GM12892 (cell line): ENCODE measurements at regions not wholly inside any gene's neighbourhood (a gene's known extent, or its start where the extent isn't known, plus 50 kb on each side); places are given as distances from the start of the nearest gene placed in this dataset.

ENCODE experiments used
- DNase-seq: peaks from one replicate; pipeline ENCODE4 v3.0.0; 2011; ENCODE audit not compliant: insufficient read length
- FAIRE-seq: peaks from 2 replicates; lab custom pipeline; 2011; peaks lifted over from hg19 to GRCh38; lab: Jason Lieb, UNC
- POLR2A ChIP-seq: IDR thresholded peaks from 2 replicates; pipeline ENCODE4 v1.6.1; 2011; ENCODE audit warnings: low read depth, low read length, control low read depth
- POLR2AphosphoS5 ChIP-seq: IDR thresholded peaks from 2 replicates; pipeline ENCODE4 v1.6.1; 2011; ENCODE audit warnings: low read depth, low read length, control low read depth
- TAF1 ChIP-seq: IDR thresholded peaks from 2 replicates; pipeline ENCODE4 v1.6.1; 2011; ENCODE audit warnings: low read depth, mild to moderate bottlenecking, control low read depth, low read length, borderline replicate concordance

DNA sequence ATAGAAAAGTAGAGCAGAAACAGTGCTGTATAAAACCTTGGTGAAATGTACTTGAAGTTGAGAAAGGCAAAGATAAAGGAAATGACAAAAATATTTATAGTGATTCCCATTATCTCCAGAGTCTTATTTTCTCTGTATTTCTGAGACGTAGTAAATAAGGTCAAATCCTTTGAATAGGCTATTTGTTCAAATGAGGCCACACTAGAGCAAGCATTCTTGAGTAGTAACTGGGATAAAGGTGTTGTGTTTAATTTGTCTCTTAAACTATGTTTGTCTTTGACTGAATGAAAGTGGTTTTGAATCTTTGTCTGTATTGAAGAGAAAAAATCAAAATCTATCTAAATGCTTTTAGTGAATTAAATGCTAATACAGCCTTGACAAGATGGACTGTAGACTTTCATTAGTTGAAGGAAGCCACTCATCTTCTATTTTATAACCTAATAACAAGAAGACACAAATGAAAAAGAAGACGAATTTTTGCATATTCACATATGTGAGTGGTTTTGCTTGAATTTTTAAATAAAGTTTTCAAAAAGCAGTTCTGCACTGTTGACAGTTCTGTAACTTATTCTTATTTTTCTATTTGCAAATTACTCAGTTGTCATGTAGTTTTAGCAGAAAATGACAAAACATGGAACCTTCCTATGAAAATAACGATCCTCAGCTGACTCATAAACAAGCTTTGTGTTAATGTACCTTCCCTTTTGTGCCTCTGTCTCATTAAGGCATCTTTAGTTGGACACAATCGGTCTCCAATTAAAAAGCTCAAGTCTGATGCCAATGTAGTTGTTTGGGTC lies 94.8 kb upstream of the PCDH18 start:
- FAIRE-seq: no peak
- DNase-seq: no peak
- TF ChIP-seq POLR2AphosphoS5: no peak
- TF ChIP-seq POLR2A: no peak
- no peak for TF ChIP-seq TAF1

DNA sequence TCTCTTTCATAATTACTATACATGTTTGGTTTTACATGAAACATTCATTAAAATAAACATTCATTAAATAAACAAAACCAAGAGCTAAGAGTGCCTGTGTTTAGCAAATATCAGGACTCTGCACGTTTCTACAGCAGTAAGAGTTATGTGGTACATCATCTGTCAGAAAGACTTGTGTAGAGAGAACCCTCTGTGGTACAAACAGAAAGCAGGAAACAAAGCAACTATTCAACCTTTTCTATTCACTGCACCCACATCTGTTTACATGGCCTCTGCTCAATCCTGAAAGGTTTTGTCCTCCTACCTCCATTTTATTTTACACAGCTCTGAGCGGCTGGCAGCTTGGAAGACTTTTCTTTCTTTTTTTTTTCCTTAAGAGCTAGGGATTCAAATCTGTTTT lies 90.7 kb upstream of the PCDH18 start:
- no peak for DNase-seq
- TF ChIP-seq POLR2AphosphoS5 (no peak), TAF1 (no peak), POLR2A (no peak)
- FAIRE-seq: no peak

- no peak for FAIRE-seq
- TF ChIP-seq POLR2A: no peak
- no peak for TF ChIP-seq TAF1
- no peak for TF ChIP-seq POLR2AphosphoS5
- DNase-seq: no peak
Measured at GRCh38 chr4:137621056-137621455, 88.8 kb upstream of the PCDH18 start.

GRCh38 chr4:137614491-137614890 lies 82.2 kb upstream of the PCDH18 start:
- no peak for DNase-seq
- no peak for FAIRE-seq
- TF ChIP-seq POLR2AphosphoS5 (no peak), POLR2A (no peak), TAF1 (no peak)

GRCh38 chr4:137611998-137612700 lies 79.9 kb upstream of the PCDH18 start:
- FAIRE-seq: no peak
- DNase-seq: no peak
- TF ChIP-seq TAF1 (no peak), POLR2A (no peak), POLR2AphosphoS5 (no peak)

DNA sequence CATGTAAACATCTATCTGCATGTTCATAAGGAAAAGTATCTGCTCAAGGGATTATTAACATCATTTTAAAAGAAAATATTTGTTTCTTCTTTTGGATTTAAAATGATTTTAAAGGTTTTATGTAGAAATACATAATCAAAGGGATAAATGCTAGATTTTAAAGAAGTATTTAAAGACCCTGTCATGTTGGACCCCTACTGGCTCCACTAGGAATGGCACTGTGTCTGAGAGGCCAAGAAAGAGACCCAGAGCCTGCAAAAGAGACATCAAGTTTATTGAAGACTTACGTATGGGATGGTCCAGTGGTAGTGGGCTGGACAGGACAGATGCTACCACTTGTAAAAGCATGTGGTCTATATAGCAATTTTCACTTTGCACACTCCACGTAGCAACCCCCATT lies 78.7 kb upstream of the PCDH18 start:
- FAIRE-seq: no peak
- TF ChIP-seq TAF1: no peak
- no peak for TF ChIP-seq POLR2A
- TF ChIP-seq POLR2AphosphoS5: no peak
- no peak for DNase-seq

- DNase-seq (no peak), FAIRE-seq (no peak)
- TF ChIP-seq TAF1: no peak
Measured at GRCh38 chr4:137609718-137610430, 77.6 kb upstream of the PCDH18 start.

DNA sequence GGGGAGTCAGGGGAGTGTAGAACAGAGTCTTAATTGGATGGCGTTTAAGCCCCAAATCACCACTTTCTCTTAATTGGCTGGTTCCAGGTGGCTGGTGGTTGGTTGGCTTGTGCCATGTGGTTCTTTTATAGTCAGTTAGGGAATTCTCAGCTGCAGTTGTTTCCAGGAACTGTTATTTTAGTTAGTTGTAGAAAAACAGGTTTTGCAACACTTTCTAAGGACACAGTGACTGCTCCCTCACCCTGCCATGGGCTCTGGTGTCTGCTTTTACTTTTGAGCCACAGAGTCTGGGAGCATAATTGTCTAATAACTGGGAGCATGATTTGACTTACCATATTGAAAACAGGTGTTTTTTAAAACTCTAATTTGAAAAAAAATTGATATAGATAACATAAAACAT lies 75.8 kb upstream of the PCDH18 start:
- FAIRE-seq: no peak
- DNase-seq: no peak
- no peak for TF ChIP-seq TAF1
- TF ChIP-seq POLR2A: no peak
- no peak for TF ChIP-seq POLR2AphosphoS5

DNA sequence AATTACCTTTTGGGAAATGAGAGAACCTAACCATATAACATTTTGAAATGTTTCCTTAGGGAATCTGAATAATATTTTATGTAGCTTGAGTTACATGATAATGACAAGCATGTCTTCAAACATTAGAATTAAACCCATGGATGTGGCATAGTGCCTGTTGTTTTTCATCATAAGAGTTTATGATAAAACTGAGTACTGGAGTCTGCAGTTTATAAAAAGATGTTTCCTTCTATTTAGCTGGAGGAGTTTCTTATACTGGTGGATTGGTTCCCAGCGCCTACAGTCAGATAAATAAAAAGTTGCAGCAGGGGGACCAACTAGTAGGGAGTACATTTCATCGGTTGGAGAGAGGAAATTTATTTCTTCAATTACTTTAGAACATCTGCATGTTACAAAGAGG lies 70.1 kb upstream of the PCDH18 start:
- no peak for TF ChIP-seq TAF1
- FAIRE-seq (no peak), DNase-seq (no peak)

GRCh38 chr4:137601934-137602333 lies 69.6 kb upstream of the PCDH18 start:
- DNase-seq (no peak), FAIRE-seq (peak; percentile 46)
- TF ChIP-seq POLR2A (no peak), POLR2AphosphoS5 (no peak), TAF1 (no peak)

- no peak for FAIRE-seq
- DNase-seq: no peak
- TF ChIP-seq TAF1 (no peak), POLR2AphosphoS5 (no peak), POLR2A (no peak)
Measured at GRCh38 chr4:137599734-137600133, 67.4 kb upstream of the PCDH18 start.
